T-cell (primary cell): ENCODE measurements at regions not wholly inside any gene's neighbourhood (a gene's known extent, or its start where the extent isn't known, plus 50 kb on each side); places are given as distances from the start of the nearest gene placed in this dataset.

Source experiments
- ATAC-seq, 4 experiments: fragments of 200-7000 bp in 3 of 4; fragments of 150-1000 bp in 1 of 4; cut with Tn5 transposase; replicated peaks in 1 of 4; 1 replicate in 3 of 4; 2 replicates in 1 of 4; pipeline ENCODE4 v1.10.0; 2021; ENCODE audit warnings: moderate library complexity in 3 of 4, mild to moderate bottlenecking in 2 of 4, moderate number of reproducible peaks in 1 of 4
- CTCF ChIA-PET, 2 donors: fragments of 300-600 bp; sonication (Branson Sonifier 250); formaldehyde crosslinking; loops; one replicate each; lab custom pipeline; 2022; ENCODE audit warnings: antibody characterized with exemption in 2 of 2; lab: Charles Lee
- POLR2A ChIA-PET, 2 donors: fragments of 300-600 bp; sonication (Branson Sonifier 250); formaldehyde crosslinking; loops; one replicate each; lab custom pipeline; 2022; ENCODE audit warnings: antibody characterized with exemption in 2 of 2; lab: Charles Lee
- DNase-seq, 35 experiments: peaks; one replicate each; pipeline versions ENCODE4 v3.0.0 to v3.0.0-alpha.2; 2013 to 2023
- H3K27ac ChIP-seq: one replicate; pipeline ENCODE4 v1.5.1; 2013; ENCODE audit warnings: low read length
- H3K27me3 ChIP-seq, 2 experiments: replicated peaks in 1 of 2; 1 replicate in 1 of 2; 2 replicates in 1 of 2; pipeline versions ENCODE4 v1.6.1 to v1.7.0; 2013; ENCODE audit warnings: low read length in 1 of 2, mixed read lengths in 1 of 2; ENCODE audit not compliant: control insufficient read depth in 2 of 2, insufficient read depth in 2 of 2; ENCODE audit errors: extremely low read depth in 1 of 2
- H3K36me3 ChIP-seq, 2 donors: 1 replicate in 1 of 2; 2 replicates in 1 of 2; pipeline versions ENCODE4 v1.6.1 to v1.7.0; 2013; ENCODE audit warnings: low read length in 1 of 2; ENCODE audit not compliant: control insufficient read depth in 2 of 2, insufficient read depth in 1 of 2; ENCODE audit errors: extremely low read depth in 1 of 2
- H3K4me1 ChIP-seq, 2 experiments: 1 replicate in 1 of 2; 2 replicates in 1 of 2; pipeline versions ENCODE4 v1.6.1 to v1.7.0; 2013; ENCODE audit warnings: low read length in 2 of 2, mixed read lengths in 1 of 2; ENCODE audit not compliant: insufficient read depth in 2 of 2, control insufficient read depth in 1 of 2; ENCODE audit errors: extremely low read depth in 1 of 2
- H3K4me3 ChIP-seq, 2 donors: 1 replicate in 1 of 2; 2 replicates in 1 of 2; pipeline versions ENCODE4 v1.5.1 to v1.7.0; 2013; ENCODE audit warnings: mild to moderate bottlenecking in 2 of 2, low read length in 1 of 2, moderate library complexity in 1 of 2; ENCODE audit not compliant: control insufficient read depth in 1 of 2; ENCODE audit errors: extremely low read depth in 1 of 2
- H3K9me3 ChIP-seq: 2 replicates; pipeline ENCODE4 v1.7.0; 2013
- H3K27ac Mint-ChIP-seq, 2 donors: one replicate each; pipeline ENCODE4 v1.8.0; 2020 to 2021; ENCODE audit warnings: mild to moderate bottlenecking in 2 of 2, mixed read lengths in 2 of 2
- H3K27me3 Mint-ChIP-seq, 2 donors: one replicate each; pipeline ENCODE4 v1.8.0; 2021 to 2022; ENCODE audit warnings: mixed read lengths in 2 of 2
- H3K36me3 Mint-ChIP-seq: one replicate; pipeline ENCODE4 v1.8.0; 2021; ENCODE audit warnings: mixed read lengths
- H3K4me1 Mint-ChIP-seq, 3 donors: one replicate each; pipeline ENCODE4 v1.8.0; 2020 to 2022; ENCODE audit warnings: mixed read lengths in 3 of 3, mild to moderate bottlenecking in 1 of 3
- H3K4me3 Mint-ChIP-seq, 3 donors: one replicate each; pipeline ENCODE4 v1.8.0; 2020 to 2022; ENCODE audit warnings: mild to moderate bottlenecking in 3 of 3, mixed read lengths in 3 of 3, moderate library complexity in 3 of 3
- H3K9me3 Mint-ChIP-seq, 3 donors: one replicate each; pipeline ENCODE4 v1.8.0; 2020 to 2022; ENCODE audit warnings: mixed read lengths in 3 of 3
- WGBS: methylation state at CpG from one replicate; pipeline ENCODE4 v1.1.5; 2013; ENCODE audit warnings: missing lambda C conversion rate; ENCODE audit not compliant: insufficient coverage; 5-methylcytosine and 5-hydroxymethylcytosine counted together

GRCh38 chr11:130997278-130997677, 81.0 kb upstream of the SNX19 start:
- Mint-ChIP-seq H3K36me3 (no peaks in the 10 kb centered on the region), H3K27me3 (no peaks in the 10 kb centered on the region), H3K9me3 (peaks cover 0 to 3% (median 0%) of the 10 kb centered on the region in 3 donors), H3K27ac (no peak overlapping the region), H3K4me3 (no peak overlapping the region), H3K4me1 (no peaks in the 10 kb centered on the region)
- H3K4me1 ChIP-seq: no peaks in the 10 kb centered on the region
- no peak overlapping the region for H3K27ac ChIP-seq
- H3K4me3 ChIP-seq: no peak overlapping the region
- no peak for DNase-seq
- no peaks in the 10 kb centered on the region for H3K9me3 ChIP-seq
- CTCF ChIA-PET: no interaction called here
- ATAC-seq: no peak
- POLR2A ChIA-PET: no interaction called here
- no peaks in the 10 kb centered on the region for H3K36me3 ChIP-seq
- 63% methylated on average over 1 of the region's 1 CpG for WGBS
- no peaks in the 10 kb centered on the region for H3K27me3 ChIP-seq

DNA sequence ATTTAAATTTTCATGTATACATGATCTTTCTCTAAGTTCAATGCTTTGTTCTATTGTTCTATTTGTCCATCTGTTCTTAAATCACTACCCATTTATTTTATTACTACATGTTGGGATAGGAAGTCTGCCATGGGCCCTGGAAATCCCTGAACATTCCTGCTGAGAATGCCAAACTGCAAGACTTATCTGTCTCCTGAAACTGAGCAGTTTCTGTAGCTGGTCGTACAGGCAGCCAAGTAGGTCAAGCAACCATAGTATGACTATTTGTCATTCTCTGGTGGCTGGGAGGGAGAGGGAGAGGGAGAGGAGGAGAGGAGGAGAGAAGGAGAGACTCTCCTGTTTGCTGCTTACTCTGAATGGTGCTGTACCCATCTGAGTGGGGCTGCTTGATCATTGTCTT, 82.8 kb upstream of the SNX19 start:
- no peaks in the 10 kb centered on the region for H3K36me3 Mint-ChIP-seq
- no peak overlapping the region for H3K4me3 Mint-ChIP-seq
- H3K27ac Mint-ChIP-seq: no peak overlapping the region
- H3K9me3 ChIP-seq: no peaks in the 10 kb centered on the region
- H3K27me3 ChIP-seq: peaks cover under 1% of the 10 kb centered on the region in 2 experiments
- ATAC-seq: no peak
- DNase-seq: no peak
- 71% methylated on average over 1 of the region's 1 CpG for WGBS
- H3K4me3 ChIP-seq: no peak overlapping the region
- H3K27me3 Mint-ChIP-seq: no peaks in the 10 kb centered on the region
- peaks cover 0 to 3% (median 0%) of the 10 kb centered on the region in 3 donors for H3K9me3 Mint-ChIP-seq
- H3K4me1 Mint-ChIP-seq: no peaks in the 10 kb centered on the region
- H3K4me1 ChIP-seq: no peaks in the 10 kb centered on the region
- H3K27ac ChIP-seq: no peak overlapping the region
- POLR2A ChIA-PET: no interaction called here
- H3K36me3 ChIP-seq: no peaks in the 10 kb centered on the region
- CTCF ChIA-PET: no interaction called here

- Histone ChIP-seq H3K36me3 (no peaks in the 10 kb centered on the region), H3K4me3 (no peak overlapping the region), H3K27me3 (peaks cover 2 to 5% of the 10 kb centered on the region in 2 experiments), H3K9me3 (no peaks in the 10 kb centered on the region), H3K27ac (no peak overlapping the region), H3K4me1 (no peaks in the 10 kb centered on the region)
- WGBS: no CpG with 5 or more reads among the region's 3 CpGs
- ATAC-seq: no peak
- Mint-ChIP-seq H3K4me1 (no peaks in the 10 kb centered on the region), H3K36me3 (no peaks in the 10 kb centered on the region), H3K9me3 (peaks cover 0 to 3% (median 0%) of the 10 kb centered on the region in 3 donors), H3K27me3 (no peaks in the 10 kb centered on the region), H3K4me3 (no peak overlapping the region), H3K27ac (no peak overlapping the region)
- POLR2A ChIA-PET: no interaction called here
- DNase-seq: no peak
- CTCF ChIA-PET: no interaction called here
Measured at GRCh38 chr11:130999992-131000770, 83.9 kb upstream of the SNX19 start.

DNA sequence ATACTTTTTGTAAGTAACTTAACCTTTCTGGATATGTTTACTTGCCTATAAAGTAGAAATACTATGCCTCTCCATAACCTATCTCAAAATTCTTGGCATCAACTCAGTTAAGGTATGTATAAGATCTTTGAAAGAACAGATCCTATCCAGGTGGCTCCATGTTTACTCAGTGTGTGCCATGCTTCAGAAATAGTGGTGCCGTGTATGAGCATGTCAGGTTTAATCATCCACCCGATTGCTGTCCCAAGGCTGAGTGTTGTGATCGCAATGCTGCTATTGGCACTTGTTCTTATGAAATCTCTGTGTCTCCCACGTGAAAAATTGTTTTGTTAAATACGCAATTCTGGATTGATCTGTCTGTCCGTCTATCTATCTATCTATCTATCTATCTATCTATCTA, 85.9 kb upstream of the SNX19 start:
- no peak for ATAC-seq
- Mint-ChIP-seq H3K9me3 (peaks cover 0 to 3% (median 0%) of the 10 kb centered on the region in 3 donors), H3K4me1 (no peaks in the 10 kb centered on the region), H3K27ac (no peak overlapping the region), H3K27me3 (no peaks in the 10 kb centered on the region), H3K4me3 (no peak overlapping the region), H3K36me3 (no peaks in the 10 kb centered on the region)
- no peak for DNase-seq
- POLR2A ChIA-PET: no interaction called here
- H3K4me3 ChIP-seq: no peak overlapping the region
- no peaks in the 10 kb centered on the region for H3K36me3 ChIP-seq
- H3K27ac ChIP-seq: no peak overlapping the region
- H3K27me3 ChIP-seq: peaks cover 2 to 5% of the 10 kb centered on the region in 2 experiments
- CTCF ChIA-PET: no interaction called here
- H3K4me1 ChIP-seq: no peaks in the 10 kb centered on the region
- WGBS: 96% methylated on average over 2 of the region's 6 CpGs
- H3K9me3 ChIP-seq: no peaks in the 10 kb centered on the region

GRCh38 chr11:131005829-131006228, 89.5 kb upstream of the SNX19 start:
- ATAC-seq: no peak
- DNase-seq: no peak
- Histone ChIP-seq H3K4me1 (no peaks in the 10 kb centered on the region), H3K27ac (no peak overlapping the region), H3K9me3 (no peaks in the 10 kb centered on the region), H3K27me3 (peaks cover 2 to 5% of the 10 kb centered on the region in 2 experiments), H3K36me3 (no peaks in the 10 kb centered on the region), H3K4me3 (no peak overlapping the region)
- ChIA-PET POLR2A (interaction anchor here in 1 of 2 donors (0.7 kb wide), 1 partner anchor 10 kb away, joined by 3 read pairs; no protein-coding TSS in a partner anchor), CTCF (no interaction called here)
- H3K27me3 Mint-ChIP-seq: no peaks in the 10 kb centered on the region
- H3K9me3 Mint-ChIP-seq: peaks cover 3 to 8% (median 4%) of the 10 kb centered on the region in 3 donors
- no peak overlapping the region for H3K4me3 Mint-ChIP-seq
- no peaks in the 10 kb centered on the region for H3K4me1 Mint-ChIP-seq
- WGBS: no CpG with 5 or more reads among the region's 3 CpGs
- no peak overlapping the region for H3K27ac Mint-ChIP-seq
- no peaks in the 10 kb centered on the region for H3K36me3 Mint-ChIP-seq

DNA sequence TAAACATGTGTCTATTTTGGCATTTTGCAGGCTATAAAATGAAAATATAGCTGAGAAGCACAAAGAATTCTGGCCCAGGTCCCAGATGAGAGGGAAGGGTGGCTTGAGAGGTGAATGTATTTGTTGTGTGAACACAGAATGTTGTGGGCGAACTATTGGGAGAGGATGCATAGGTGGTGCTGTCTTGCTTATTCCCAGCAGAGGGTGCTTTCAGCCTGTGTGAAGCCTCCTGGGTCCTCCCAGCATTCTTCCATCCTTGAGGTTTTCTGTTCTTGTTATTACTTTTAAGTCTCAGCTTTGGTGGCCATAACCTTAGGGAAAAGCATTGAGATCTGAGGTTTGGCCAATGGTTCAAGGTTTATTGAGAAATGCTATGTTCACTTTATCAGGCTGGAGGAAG, 108.7 kb upstream of the SNX19 start:
- Histone ChIP-seq H3K27me3 (no peaks in the 10 kb centered on the region), H3K27ac (no peak overlapping the region), H3K4me1 (no peaks in the 10 kb centered on the region), H3K9me3 (no peaks in the 10 kb centered on the region), H3K4me3 (no peak overlapping the region), H3K36me3 (no peaks in the 10 kb centered on the region)
- H3K4me1 Mint-ChIP-seq: no peaks in the 10 kb centered on the region
- ChIA-PET CTCF (no interaction called here), POLR2A (no interaction called here)
- H3K27ac Mint-ChIP-seq: no peak overlapping the region
- no peaks in the 10 kb centered on the region for H3K36me3 Mint-ChIP-seq
- ATAC-seq: no peak
- peaks cover 0 to 3% (median 0%) of the 10 kb centered on the region in 3 donors for H3K9me3 Mint-ChIP-seq
- no peak for DNase-seq
- WGBS: no CpG with 5 or more reads among the region's 1 CpG
- H3K27me3 Mint-ChIP-seq: peaks cover 0 to 3% of the 10 kb centered on the region in 2 donors
- no peak overlapping the region for H3K4me3 Mint-ChIP-seq
